Spleen (tissue), 7 donors: ENCODE measurements at regions not wholly inside any gene's neighbourhood (a gene's known extent, or its start where the extent isn't known, plus 50 kb on each side); places are given as distances from the start of the nearest gene placed in this dataset.

Experiments
- CTCF ChIP-seq, 11 experiments: fragments of 200-600 bp in 7 of 11; fragments of 450-650 bp in 4 of 11; sonication (generic) in 4 of 11; IDR thresholded peaks in 8 of 11; conservative IDR thresholded peaks in 3 of 11; 1 replicate in 7 of 11; 2 replicates in 4 of 11; pipeline versions ENCODE4 v1.4.0 to v1.8.0; 2016 to 2021; ENCODE audit warnings: antibody characterized with exemption in 11 of 11, inconsistent platforms in 4 of 11, mild to moderate bottlenecking in 1 of 11
- POLR2A ChIP-seq, 3 donors: fragments of 450-650 bp; IDR thresholded peaks; one replicate each; pipeline ENCODE4 v1.5.1; 2017; ENCODE audit warnings: antibody characterized with exemption in 3 of 3, mild to moderate bottlenecking in 1 of 3
- donor health status: DM: no; HTN: no; CAD: no; lungs with moderate emphysema.
- donor health status: DM: no; HTN: no; CAD: no.
- donor health status: DM: no; HTN: no; CAD: no.

GRCh38 chr7:97422046-97422445, 304.5 kb downstream of the SDHAF3 start:
- no peak for TF ChIP-seq POLR2A (IDR thresholded peaks at IDR 0.05)
- no peak for TF ChIP-seq CTCF (IDR thresholded peaks at IDR 0.05 in 8 of 11, conservative IDR thresholded peaks at IDR 0.05 in 3 of 11)
